CD14-positive monocyte (primary cell): ENCODE measurements at regions not wholly inside any gene's neighbourhood (a gene's known extent, or its start where the extent isn't known, plus 50 kb on each side); places are given as distances from the start of the nearest gene placed in this dataset.

Experiments
- DNase-seq, 3 donors: peaks; one replicate each; pipeline ENCODE4 v3.0.0-alpha.2; 2011 to 2022
- H2AFZ ChIP-seq: 2 replicates; pipeline ENCODE4 v1.6.0; 2012; ENCODE audit warnings: mild to moderate bottlenecking, low read depth, low read length, inconsistent platforms; ENCODE audit not compliant: insufficient read depth, poor library complexity, severe bottlenecking
- H3K27ac ChIP-seq, 2 donors: 1 replicate in 1 of 2; 2 replicates in 1 of 2; pipeline ENCODE4 v1.5.1; 2012 to 2013; ENCODE audit warnings: low read length in 2 of 2, control low read depth in 1 of 2, inconsistent platforms in 1 of 2, low read depth in 1 of 2, mild to moderate bottlenecking in 1 of 2
- H3K27me3 ChIP-seq, 2 donors: one replicate each; pipeline versions ENCODE4 v1.6.0 to v1.6.1; 2011 to 2013; ENCODE audit warnings: low read length in 2 of 2; ENCODE audit not compliant: control insufficient read depth in 2 of 2, insufficient read depth in 2 of 2
- H3K36me3 ChIP-seq, 2 donors: replicated peaks in 1 of 2; 1 replicate in 1 of 2; 2 replicates in 1 of 2; pipeline versions ENCODE4 v1.5.1 to v1.6.1; 2012 to 2013; ENCODE audit warnings: low read length in 2 of 2, control low read depth in 1 of 2, inconsistent platforms in 1 of 2, mild to moderate bottlenecking in 1 of 2; ENCODE audit not compliant: insufficient read depth in 2 of 2, control insufficient read depth in 1 of 2
- H3K4me1 ChIP-seq, 2 donors: 1 replicate in 1 of 2; 2 replicates in 1 of 2; pipeline versions ENCODE4 v1.5.1 to v1.6.1; 2012 to 2013; ENCODE audit warnings: low read length in 2 of 2, control low read depth in 1 of 2, inconsistent platforms in 1 of 2, mild to moderate bottlenecking in 1 of 2, moderate library complexity in 1 of 2; ENCODE audit not compliant: insufficient read depth in 2 of 2, control insufficient read depth in 1 of 2
- H3K4me2 ChIP-seq: replicated peaks from 2 replicates; pipeline ENCODE3; 2012; ENCODE audit warnings: low read length, moderate library complexity, mild to moderate bottlenecking; ENCODE audit not compliant: poor library complexity, severe bottlenecking; ENCODE audit errors: extremely low read depth
- H3K4me3 ChIP-seq, 3 experiments: fragments of 200-600 bp in 1 of 3; sonication (generic) in 1 of 3; replicated peaks in 1 of 3; 1 replicate in 2 of 3; 2 replicates in 1 of 3; pipeline ENCODE4 v1.5.1; 2011 to 2013; ENCODE audit warnings: low read length in 3 of 3, mild to moderate bottlenecking in 3 of 3, control low read depth in 2 of 3, low read depth in 2 of 3, inconsistent platforms in 1 of 3, moderate library complexity in 1 of 3
- H3K79me2 ChIP-seq: 2 replicates; pipeline ENCODE4 v1.6.0; 2012; ENCODE audit warnings: mild to moderate bottlenecking, control low read depth, inconsistent platforms, low read length, moderate library complexity; ENCODE audit not compliant: insufficient read depth
- H3K9ac ChIP-seq: 2 replicates; pipeline ENCODE4 v1.6.0; 2017; ENCODE audit warnings: low read length, mild to moderate bottlenecking; ENCODE audit not compliant: insufficient read depth, poor library complexity, severe bottlenecking
- H3K9me3 ChIP-seq, 2 donors: replicated peaks in 1 of 2; 1 replicate in 1 of 2; 2 replicates in 1 of 2; pipeline versions ENCODE4 v1.5.1 to v1.6.1; 2012 to 2013; ENCODE audit warnings: low read length in 2 of 2, control low read depth in 1 of 2; ENCODE audit not compliant: control insufficient read depth in 1 of 2, insufficient read depth in 1 of 2
- H4K20me1 ChIP-seq: 2 replicates; pipeline ENCODE4 v1.6.0; 2012; ENCODE audit warnings: mild to moderate bottlenecking, low read length, control low read depth, moderate library complexity; ENCODE audit not compliant: insufficient read depth
- H3K27ac Mint-ChIP-seq, 7 donors: one replicate each; pipeline ENCODE4 v1.8.0; 2020; ENCODE audit warnings: mild to moderate bottlenecking in 7 of 7, mixed read lengths in 7 of 7, moderate library complexity in 6 of 7, inconsistent platforms in 2 of 7
- H3K27me3 Mint-ChIP-seq, 3 donors: one replicate each; pipeline ENCODE4 v1.8.0; 2021 to 2022; ENCODE audit warnings: low read depth in 3 of 3, mild to moderate bottlenecking in 3 of 3, mixed read lengths in 3 of 3, moderate library complexity in 3 of 3, inconsistent platforms in 1 of 3
- H3K36me3 Mint-ChIP-seq, 2 donors: one replicate each; pipeline ENCODE4 v1.8.0; 2020; ENCODE audit warnings: mixed read lengths in 2 of 2, inconsistent platforms in 1 of 2, mild to moderate bottlenecking in 1 of 2
- H3K4me1 Mint-ChIP-seq: one replicate; pipeline ENCODE4 v1.8.0; 2020; ENCODE audit warnings: mild to moderate bottlenecking, mixed read lengths
- H3K4me3 Mint-ChIP-seq, 2 donors: one replicate each; pipeline ENCODE4 v1.8.0; 2020; ENCODE audit warnings: mild to moderate bottlenecking in 2 of 2, mixed read lengths in 2 of 2, moderate library complexity in 1 of 2
- H3K9me3 Mint-ChIP-seq, 7 donors: one replicate each; pipeline ENCODE4 v1.8.0; 2020 to 2022; ENCODE audit warnings: mixed read lengths in 7 of 7, mild to moderate bottlenecking in 6 of 7, moderate library complexity in 6 of 7, inconsistent platforms in 2 of 7
- WGBS: methylation state at CpG from one replicate; pipeline ENCODE4 v1.1.5; 2013; ENCODE audit warnings: missing lambda C conversion rate; ENCODE audit not compliant: insufficient coverage; 5-methylcytosine and 5-hydroxymethylcytosine counted together
- intact Hi-C, 2 donors: fragments of 100-400 bp; cut with micrococcal nuclease; formaldehyde crosslinking; loops; one replicate each; pipeline versions ENCODE4 v1.15.0 to v1.15.1; 2023
- TF ChIP-seq, protein P1 (sequence below): fragments of 200-600 bp; IDR thresholded peaks from one replicate; pipeline ENCODE4 v1.8.0; 2022; ENCODE audit warnings: antibody characterized with exemption, mild to moderate bottlenecking

DNA sequence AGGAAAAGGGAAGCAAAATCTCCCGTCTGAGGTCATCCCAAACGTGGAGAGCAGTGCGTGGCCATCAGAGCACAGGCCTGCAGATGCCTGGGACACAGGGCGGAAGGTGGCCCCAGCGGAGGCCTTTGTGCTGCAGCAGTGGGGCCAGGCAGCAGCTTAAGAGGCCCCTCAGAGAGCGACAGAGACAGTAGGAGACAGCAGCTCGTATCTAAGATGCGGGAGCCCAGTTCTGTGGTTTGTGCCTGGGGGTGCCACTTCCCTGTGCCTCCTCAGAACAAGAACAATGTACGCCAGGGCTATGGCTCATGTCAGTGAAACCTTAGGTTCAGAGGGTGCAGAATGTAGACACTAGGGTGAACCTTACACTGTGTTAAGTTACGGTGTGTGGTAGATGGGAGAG lies 316.6 kb upstream of the AKR1E2 start:
- TF ChIP-seq, protein P1, sequence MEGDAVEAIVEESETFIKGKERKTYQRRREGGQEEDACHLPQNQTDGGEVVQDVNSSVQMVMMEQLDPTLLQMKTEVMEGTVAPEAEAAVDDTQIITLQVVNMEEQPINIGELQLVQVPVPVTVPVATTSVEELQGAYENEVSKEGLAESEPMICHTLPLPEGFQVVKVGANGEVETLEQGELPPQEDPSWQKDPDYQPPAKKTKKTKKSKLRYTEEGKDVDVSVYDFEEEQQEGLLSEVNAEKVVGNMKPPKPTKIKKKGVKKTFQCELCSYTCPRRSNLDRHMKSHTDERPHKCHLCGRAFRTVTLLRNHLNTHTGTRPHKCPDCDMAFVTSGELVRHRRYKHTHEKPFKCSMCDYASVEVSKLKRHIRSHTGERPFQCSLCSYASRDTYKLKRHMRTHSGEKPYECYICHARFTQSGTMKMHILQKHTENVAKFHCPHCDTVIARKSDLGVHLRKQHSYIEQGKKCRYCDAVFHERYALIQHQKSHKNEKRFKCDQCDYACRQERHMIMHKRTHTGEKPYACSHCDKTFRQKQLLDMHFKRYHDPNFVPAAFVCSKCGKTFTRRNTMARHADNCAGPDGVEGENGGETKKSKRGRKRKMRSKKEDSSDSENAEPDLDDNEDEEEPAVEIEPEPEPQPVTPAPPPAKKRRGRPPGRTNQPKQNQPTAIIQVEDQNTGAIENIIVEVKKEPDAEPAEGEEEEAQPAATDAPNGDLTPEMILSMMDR = no peak
- no peak overlapping the region for H3K4me3 Mint-ChIP-seq
- H3K4me1 Mint-ChIP-seq = peaks cover 18% of the 10 kb centered on the region
- Histone ChIP-seq H3K4me2 (no peak overlapping the region), H4K20me1 (no peaks in the 10 kb centered on the region), H3K79me2 (no peaks in the 10 kb centered on the region), H3K9me3 (no peaks in the 10 kb centered on the region), H3K9ac (no peak overlapping the region), H3K27ac (no peak overlapping the region), H2AFZ (peak overlapping the region; percentile 8), H3K27me3 (no peaks in the 10 kb centered on the region), H3K4me1 (peaks cover 17 to 19% of the 10 kb centered on the region in 2 donors), H3K36me3 (no peaks in the 10 kb centered on the region), H3K4me3 (no peak overlapping the region)
- no peaks in the 10 kb centered on the region for H3K36me3 Mint-ChIP-seq
- peaks cover 0 to 3% (median 2%) of the 10 kb centered on the region in 3 donors for H3K27me3 Mint-ChIP-seq
- intact Hi-C loops = no loop called here
- no peak for DNase-seq
- peaks cover 0 to 2% (median 0%) of the 10 kb centered on the region in 7 donors for H3K9me3 Mint-ChIP-seq
- peak overlapping the region in 1 of 7 donors; percentile 66 for H3K27ac Mint-ChIP-seq
- WGBS = 78% methylated on average over 10 of the region's 10 CpGs

DNA sequence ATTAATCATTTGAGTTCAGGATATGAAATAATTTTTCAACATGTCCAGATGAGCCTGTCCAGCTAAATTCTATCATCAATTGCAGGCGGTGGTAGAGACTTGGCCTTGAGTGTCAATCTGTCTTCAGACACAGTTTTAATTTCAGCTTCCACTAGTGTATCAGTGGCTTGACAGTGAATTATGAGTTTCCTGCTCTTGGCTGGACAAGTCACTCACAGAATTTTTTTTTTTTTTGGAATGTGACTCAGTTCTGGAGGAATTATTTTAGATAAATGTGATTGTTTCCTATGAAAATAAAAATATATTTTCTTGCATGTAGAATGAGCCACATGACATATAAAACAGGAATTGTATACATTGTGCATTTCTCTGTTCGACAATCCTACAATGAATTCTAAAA lies 319.9 kb upstream of the AKR1E2 start:
- no peak overlapping the region for H3K27ac ChIP-seq
- H3K9ac ChIP-seq = no peak overlapping the region
- no peak overlapping the region for H2AFZ ChIP-seq
- H3K36me3 ChIP-seq = no peaks in the 10 kb centered on the region
- no peaks in the 10 kb centered on the region for H3K4me1 ChIP-seq
- no peak overlapping the region for H3K4me3 Mint-ChIP-seq
- intact Hi-C loops = no loop called here
- H3K27ac Mint-ChIP-seq = no peak overlapping the region
- H3K27me3 ChIP-seq = no peaks in the 10 kb centered on the region
- peaks cover 0 to 3% (median 2%) of the 10 kb centered on the region in 3 donors for H3K27me3 Mint-ChIP-seq
- no peak overlapping the region for H3K4me2 ChIP-seq
- no peak overlapping the region for H3K4me3 ChIP-seq
- no peaks in the 10 kb centered on the region for H3K79me2 ChIP-seq
- DNase-seq = no peak
- no peaks in the 10 kb centered on the region for H3K36me3 Mint-ChIP-seq
- H3K9me3 Mint-ChIP-seq = peaks cover 0 to 2% (median 0%) of the 10 kb centered on the region in 7 donors
- H3K9me3 ChIP-seq = no peaks in the 10 kb centered on the region
- WGBS = no CpG with 5 or more reads among the region's 2 CpGs
- H4K20me1 ChIP-seq = no peaks in the 10 kb centered on the region
- peaks cover 3% of the 10 kb centered on the region for H3K4me1 Mint-ChIP-seq
- TF ChIP-seq, protein P1 = no peak
